H9 (cell line): ENCODE measurements at regions not wholly inside any gene's neighbourhood (a gene's known extent, or its start where the extent isn't known, plus 50 kb on each side); places are given as distances from the start of the nearest gene placed in this dataset.

ENCODE experiments used
- DNase-seq: peaks from one replicate; pipeline ENCODE4 v3.0.0-alpha.2; 2017
- H2AFZ ChIP-seq: one replicate; pipeline ENCODE4 v1.6.1; 2013; ENCODE audit warnings: mild to moderate bottlenecking, low read length, control low read depth, moderate library complexity
- H2AK5ac ChIP-seq: 2 replicates; pipeline ENCODE4 v1.6.1; 2013; ENCODE audit warnings: low read length, control low read depth, mixed read lengths; ENCODE audit not compliant: insufficient read length
- H2BK120ac ChIP-seq: one replicate; pipeline ENCODE4 v1.6.1; 2013; ENCODE audit warnings: low read depth, mild to moderate bottlenecking, low read length, control low read depth, inconsistent platforms; ENCODE audit not compliant: poor library complexity, severe bottlenecking
- H2BK12ac ChIP-seq: 2 replicates; pipeline ENCODE4 v1.6.1; 2013; ENCODE audit warnings: low read length, control low read depth, mixed read lengths, low read depth; ENCODE audit not compliant: insufficient read length
- H2BK15ac ChIP-seq: 2 replicates; pipeline ENCODE4 v1.6.1; 2013; ENCODE audit warnings: low read depth, low read length, control low read depth
- H2BK20ac ChIP-seq: one replicate; pipeline ENCODE4 v1.6.1; 2013; ENCODE audit warnings: low read depth, mild to moderate bottlenecking, low read length, control low read depth, inconsistent platforms; ENCODE audit not compliant: poor library complexity, severe bottlenecking
- H2BK5ac ChIP-seq: 2 replicates; pipeline ENCODE4 v1.6.1; 2013; ENCODE audit warnings: low read length, control low read depth, mixed read lengths; ENCODE audit not compliant: insufficient read length
- H3K14ac ChIP-seq: 2 replicates; pipeline ENCODE4 v1.6.1; 2013; ENCODE audit warnings: low read length, control low read depth; ENCODE audit not compliant: insufficient read depth
- H3K18ac ChIP-seq: 2 replicates; pipeline ENCODE4 v1.6.1; 2013; ENCODE audit warnings: low read depth, mild to moderate bottlenecking, mixed read lengths, low read length, control low read depth; ENCODE audit not compliant: insufficient read length
- H3K23ac ChIP-seq: 2 replicates; pipeline ENCODE4 v1.6.1; 2013; ENCODE audit warnings: low read length, control low read depth, mixed read lengths, low read depth; ENCODE audit not compliant: insufficient read length
- H3K23me2 ChIP-seq: 2 replicates; pipeline ENCODE4 v1.6.1; 2013; ENCODE audit warnings: low read depth, mild to moderate bottlenecking, mixed read lengths, low read length, control low read depth; ENCODE audit not compliant: insufficient read length, poor library complexity, severe bottlenecking
- H3K27ac ChIP-seq: 2 replicates; pipeline ENCODE4 v1.5.1; 2013; ENCODE audit warnings: low read length, control low read depth, mixed read lengths, low read depth; ENCODE audit not compliant: insufficient read length
- H3K27me3 ChIP-seq: 2 replicates; pipeline ENCODE4 v1.6.1; 2013; ENCODE audit warnings: low read length, control low read depth, inconsistent platforms; ENCODE audit not compliant: insufficient read depth
- H3K4ac ChIP-seq: 2 replicates; pipeline ENCODE4 v1.6.1; 2013; ENCODE audit warnings: low read depth, mild to moderate bottlenecking, control low read depth, inconsistent platforms, low read length, moderate library complexity
- H3K4me1 ChIP-seq: 2 replicates; pipeline ENCODE4 v1.6.1; 2013; ENCODE audit warnings: low read length, control low read depth, inconsistent platforms; ENCODE audit not compliant: insufficient read depth
- H3K4me2 ChIP-seq: 2 replicates; pipeline ENCODE4 v1.6.1; 2013; ENCODE audit warnings: low read length, control low read depth, mixed read lengths; ENCODE audit not compliant: insufficient read length, insufficient read depth
- H3K56ac ChIP-seq: 2 replicates; pipeline ENCODE4 v1.6.1; 2013; ENCODE audit warnings: low read depth, mild to moderate bottlenecking, mixed read lengths, low read length, control low read depth; ENCODE audit not compliant: insufficient read length
- H3K79me1 ChIP-seq: 2 replicates; pipeline ENCODE4 v1.6.1; 2013; ENCODE audit warnings: low read depth, mild to moderate bottlenecking, moderate library complexity, low read length, control low read depth, inconsistent platforms; ENCODE audit not compliant: insufficient read depth, poor library complexity, severe bottlenecking
- H3K79me2 ChIP-seq: 2 replicates; pipeline ENCODE4 v1.6.1; 2013; ENCODE audit warnings: low read length, control low read depth, inconsistent platforms; ENCODE audit not compliant: insufficient read depth
- H3K9ac ChIP-seq: 2 replicates; pipeline ENCODE4 v1.6.1; 2013; ENCODE audit warnings: low read length, control low read depth, mixed read lengths; ENCODE audit not compliant: insufficient read length; ENCODE audit errors: extremely low read depth
- H3K9me3 ChIP-seq: one replicate; pipeline ENCODE4 v1.6.1; 2013; ENCODE audit warnings: low read depth, low read length, inconsistent platforms; ENCODE audit not compliant: control insufficient read depth
- H3T11ph ChIP-seq: one replicate; pipeline ENCODE4 v1.6.1; 2013; ENCODE audit warnings: mild to moderate bottlenecking, low read length, control low read depth, inconsistent platforms
- H4K20me1 ChIP-seq: one replicate; pipeline ENCODE4 v1.6.1; 2013; ENCODE audit not compliant: control insufficient read depth, insufficient read length, insufficient read depth
- H4K5ac ChIP-seq: 2 replicates; pipeline ENCODE4 v1.6.1; 2013; ENCODE audit warnings: low read depth, mild to moderate bottlenecking, mixed read lengths, low read length, control low read depth; ENCODE audit not compliant: insufficient read length
- H4K8ac ChIP-seq: replicated peaks from 2 replicates; pipeline ENCODE4 v1.6.1; 2013; ENCODE audit warnings: low read length, control low read depth, mixed read lengths, low read depth; ENCODE audit not compliant: insufficient read length
- H4K91ac ChIP-seq: 2 replicates; pipeline ENCODE4 v1.6.1; 2013; ENCODE audit warnings: low read depth, mild to moderate bottlenecking, moderate library complexity, mixed read lengths, low read length, control low read depth; ENCODE audit not compliant: insufficient read length
- H3K27ac Mint-ChIP-seq, 3 experiments: 2 replicates in 2 of 3; 3 replicates in 1 of 3; pipeline ENCODE4 v1.8.0; 2020 to 2021; ENCODE audit warnings: mixed read lengths in 3 of 3, mild to moderate bottlenecking in 1 of 3, moderate library complexity in 1 of 3
- H3K27me3 Mint-ChIP-seq: 2 replicates; pipeline ENCODE4 v1.8.0; 2021; ENCODE audit warnings: low read depth, mild to moderate bottlenecking, moderate library complexity, mixed read lengths
- H3K36me3 Mint-ChIP-seq, 3 experiments: 2 replicates in 2 of 3; 3 replicates in 1 of 3; pipeline ENCODE4 v1.8.0; 2020 to 2021; ENCODE audit warnings: low read depth in 3 of 3, mixed read lengths in 3 of 3; ENCODE audit not compliant: insufficient read depth in 1 of 3
- H3K4me1 Mint-ChIP-seq, 2 experiments: 2 replicates each; pipeline ENCODE4 v1.8.0; 2020; ENCODE audit warnings: mixed read lengths in 2 of 2
- H3K4me3 Mint-ChIP-seq, 2 experiments: 2 replicates in 1 of 2; 3 replicates in 1 of 2; pipeline ENCODE4 v1.8.0; 2020 to 2021; ENCODE audit warnings: mild to moderate bottlenecking in 2 of 2, mixed read lengths in 2 of 2, moderate library complexity in 1 of 2
- H3K9me3 Mint-ChIP-seq, 2 experiments: 2 replicates in 1 of 2; 3 replicates in 1 of 2; pipeline ENCODE4 v1.8.0; 2020; ENCODE audit warnings: mild to moderate bottlenecking in 2 of 2, mixed read lengths in 2 of 2, moderate library complexity in 1 of 2
- WGBS: extraction: QIAGEN DNeasy Blood & Tissue Kit; methylation state at CpG from one replicate; pipeline ENCODE4 v1.1.7; 2013; ENCODE audit warnings: missing lambda C conversion rate, low lambda C conversion rate, mixed read lengths; ENCODE audit not compliant: insufficient read length; ENCODE audit errors: extremely low coverage; 5-methylcytosine and 5-hydroxymethylcytosine counted together
- TF ChIP-seq, protein P1 (sequence below): fragments of 200-600 bp; sonication (generic); conservative IDR thresholded peaks from 3 replicates; pipeline ENCODE4 v1.8.0; 2021; ENCODE audit warnings: antibody characterized with exemption, mild to moderate bottlenecking

DNA sequence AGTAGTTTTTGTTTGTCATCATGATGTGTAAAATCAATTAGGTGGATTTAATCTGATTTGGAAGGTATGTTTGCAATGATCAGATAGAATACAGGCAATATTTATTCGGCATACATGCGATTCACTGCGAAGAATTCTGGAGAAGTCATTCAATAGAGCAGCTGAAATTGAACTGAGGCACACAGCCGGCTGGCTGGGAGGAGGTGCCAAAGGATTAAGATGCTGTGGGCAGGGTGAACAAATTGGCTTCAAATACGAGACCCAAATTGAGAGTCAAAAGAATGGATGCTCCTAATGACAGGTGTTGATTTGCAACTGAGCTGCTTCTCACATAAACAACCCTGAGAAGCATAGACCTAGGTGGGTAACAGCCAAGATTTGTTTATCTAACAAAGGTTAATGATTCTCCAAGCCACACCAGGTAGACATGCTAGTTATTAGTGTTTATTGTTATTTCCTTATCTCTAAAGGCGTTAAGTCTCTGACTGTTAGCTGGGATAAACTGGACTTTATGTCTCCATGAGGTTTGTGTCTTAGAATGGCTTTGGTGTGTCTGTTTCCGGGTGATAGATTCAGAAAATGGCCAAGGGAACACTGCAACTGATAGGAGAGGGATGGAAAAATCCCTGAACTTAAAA, 55.3 kb upstream of the CLINT1 start:
- Histone ChIP-seq H2BK20ac (no peak overlapping the region), H3K23me2 (no peaks in the 10 kb centered on the region), H4K5ac (no peak overlapping the region)

More for the DNA sequence above, 55.3 kb upstream of the CLINT1 start:
- Mint-ChIP-seq H3K4me3 (no peak overlapping the region), H3K4me1 (peaks cover 36 to 44% of the 10 kb centered on the region in 2 experiments), H3K27me3 (no peaks in the 10 kb centered on the region; the same call in none of the 2 replicates), H3K9me3 (no peaks in the 10 kb centered on the region), H3K36me3 (no peaks in the 10 kb centered on the region), H3K27ac (no peak overlapping the region)
- Histone ChIP-seq H3K4ac (no peak overlapping the region), H2BK15ac (no peak overlapping the region), H3K14ac (no peak overlapping the region), H3K9me3 (no peaks in the 10 kb centered on the region), H4K8ac (no peak overlapping the region), H3K79me1 (no peaks in the 10 kb centered on the region), H2BK12ac (no peak overlapping the region), H2AFZ (no peak overlapping the region), H2BK5ac (no peak overlapping the region), H3K56ac (no peak overlapping the region), H3K27ac (no peak overlapping the region), H3K4me1 (no peaks in the 10 kb centered on the region), H4K91ac (no peak overlapping the region), H2AK5ac (no peak overlapping the region), H3K79me2 (no peaks in the 10 kb centered on the region), H2BK120ac (no peak overlapping the region), H3K23ac (no peak overlapping the region), H3K27me3 (no peaks in the 10 kb centered on the region), H3K4me2 (no peak overlapping the region), H3K18ac (no peak overlapping the region), H4K20me1 (no peaks in the 10 kb centered on the region), H3K9ac (no peak overlapping the region), H3T11ph (no peak overlapping the region)
- TF ChIP-seq, protein P1, sequence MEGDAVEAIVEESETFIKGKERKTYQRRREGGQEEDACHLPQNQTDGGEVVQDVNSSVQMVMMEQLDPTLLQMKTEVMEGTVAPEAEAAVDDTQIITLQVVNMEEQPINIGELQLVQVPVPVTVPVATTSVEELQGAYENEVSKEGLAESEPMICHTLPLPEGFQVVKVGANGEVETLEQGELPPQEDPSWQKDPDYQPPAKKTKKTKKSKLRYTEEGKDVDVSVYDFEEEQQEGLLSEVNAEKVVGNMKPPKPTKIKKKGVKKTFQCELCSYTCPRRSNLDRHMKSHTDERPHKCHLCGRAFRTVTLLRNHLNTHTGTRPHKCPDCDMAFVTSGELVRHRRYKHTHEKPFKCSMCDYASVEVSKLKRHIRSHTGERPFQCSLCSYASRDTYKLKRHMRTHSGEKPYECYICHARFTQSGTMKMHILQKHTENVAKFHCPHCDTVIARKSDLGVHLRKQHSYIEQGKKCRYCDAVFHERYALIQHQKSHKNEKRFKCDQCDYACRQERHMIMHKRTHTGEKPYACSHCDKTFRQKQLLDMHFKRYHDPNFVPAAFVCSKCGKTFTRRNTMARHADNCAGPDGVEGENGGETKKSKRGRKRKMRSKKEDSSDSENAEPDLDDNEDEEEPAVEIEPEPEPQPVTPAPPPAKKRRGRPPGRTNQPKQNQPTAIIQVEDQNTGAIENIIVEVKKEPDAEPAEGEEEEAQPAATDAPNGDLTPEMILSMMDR = no peak
- no CpG with 5 or more reads among the region's 7 CpGs for WGBS
- DNase-seq = no peak
